H1 (cell line): ENCODE measurements at regions not wholly inside any gene's neighbourhood (a gene's known extent, or its start where the extent isn't known, plus 50 kb on each side); places are given as distances from the start of the nearest gene placed in this dataset.

ENCODE experiments used
- CTCF ChIA-PET: fragments of 300-600 bp; sonication (Branson Sonifier 250); formaldehyde crosslinking; loops from one replicate; lab custom pipeline; 2021; ENCODE audit not compliant: partially characterized antibody; lab: Charles Lee
- POLR2A ChIA-PET: fragments of 300-600 bp; sonication (Branson Sonifier 250); formaldehyde crosslinking; loops from one replicate; lab custom pipeline; 2021; ENCODE audit warnings: inconsistent platforms; ENCODE audit not compliant: partially characterized antibody; lab: Charles Lee
- DNase-seq, 2 experiments: peaks; one replicate each; pipeline versions ENCODE4 v3.0.0 to v3.0.0-alpha.2; 2010 to 2022; ENCODE audit warnings: low spot score in 2 of 2, low read depth in 1 of 2, mixed read lengths in 1 of 2
- FAIRE-seq: peaks from 2 replicates; lab custom pipeline; 2011; peaks lifted over from hg19 to GRCh38; lab: Jason Lieb, UNC
- H2AFZ ChIP-seq: 2 replicates; pipeline ENCODE4 v1.8.1; 2012; ENCODE audit warnings: low read length, inconsistent platforms
- H2AK5ac ChIP-seq: 2 replicates; pipeline ENCODE4 v1.6.1; 2013; ENCODE audit warnings: low read depth, low read length
- H2BK120ac ChIP-seq: replicated peaks from 2 replicates; pipeline ENCODE3; 2013; ENCODE audit warnings: low read depth, low read length, inconsistent platforms
- H2BK12ac ChIP-seq: 2 replicates; pipeline ENCODE4 v1.6.1; 2013; ENCODE audit warnings: low read depth, low read length
- H2BK15ac ChIP-seq: 2 replicates; pipeline ENCODE4 v1.6.1; 2013; ENCODE audit warnings: low read length
- H2BK20ac ChIP-seq: 2 replicates; pipeline ENCODE4 v1.6.1; 2013; ENCODE audit warnings: low read length
- H2BK5ac ChIP-seq: 2 replicates; pipeline ENCODE4 v1.6.1; 2013; ENCODE audit warnings: low read depth, low read length
- H3K14ac ChIP-seq: 2 replicates; pipeline ENCODE4 v1.6.1; 2013; ENCODE audit warnings: inconsistent platforms; ENCODE audit not compliant: insufficient read length
- H3K18ac ChIP-seq: 2 replicates; pipeline ENCODE4 v1.6.1; 2013; ENCODE audit warnings: low read length; ENCODE audit errors: extremely low read depth
- H3K23ac ChIP-seq: 2 replicates; pipeline ENCODE4 v1.6.1; 2013; ENCODE audit warnings: inconsistent platforms; ENCODE audit not compliant: insufficient read length
- H3K23me2 ChIP-seq: 2 replicates; pipeline ENCODE4 v1.6.1; 2013; ENCODE audit warnings: low read depth, low read length
- H3K27ac ChIP-seq: 2 replicates; pipeline ENCODE4 v1.6.1; 2011; ENCODE audit warnings: low read depth, low read length, inconsistent platforms
- H3K27me3 ChIP-seq, 4 experiments: replicated peaks in 1 of 4; 1 replicate in 1 of 4; 2 replicates in 3 of 4; pipeline versions ENCODE4 v1.6.1 to v1.8.1; 2011 to 2013; ENCODE audit warnings: low read length in 3 of 4, mild to moderate bottlenecking in 3 of 4, inconsistent platforms in 2 of 4, mixed read lengths in 2 of 4, moderate library complexity in 1 of 4; ENCODE audit not compliant: control insufficient read depth in 3 of 4, insufficient read depth in 3 of 4; ENCODE audit errors: extremely low read depth in 1 of 4
- H3K36me3 ChIP-seq, 4 experiments: 2 replicates each; pipeline versions ENCODE4 v1.6.1 to v1.8.1; 2011 to 2013; ENCODE audit warnings: mild to moderate bottlenecking in 4 of 4, low read length in 3 of 4, moderate library complexity in 2 of 4, control low read depth in 1 of 4, inconsistent platforms in 1 of 4; ENCODE audit not compliant: insufficient read depth in 4 of 4, control insufficient read depth in 2 of 4
- H3K4ac ChIP-seq: replicated peaks from 2 replicates; pipeline ENCODE3; 2013; ENCODE audit warnings: low read length, low read depth, mixed read lengths, inconsistent platforms; ENCODE audit not compliant: insufficient read length
- H3K4me1 ChIP-seq, 4 experiments: replicated peaks in 1 of 4; 1 replicate in 1 of 4; 2 replicates in 3 of 4; pipeline versions ENCODE4 v1.6.1 to v1.8.1; 2011 to 2013; ENCODE audit warnings: low read length in 3 of 4, inconsistent platforms in 2 of 4, mixed read lengths in 1 of 4; ENCODE audit not compliant: insufficient read depth in 4 of 4, control insufficient read depth in 3 of 4
- H3K4me2 ChIP-seq, 2 experiments: 2 replicates each; pipeline versions ENCODE4 v1.6.1 to v1.8.1; 2011 to 2013; ENCODE audit warnings: low read depth in 2 of 2, low read length in 2 of 2, control low read depth in 1 of 2, inconsistent platforms in 1 of 2, mild to moderate bottlenecking in 1 of 2; ENCODE audit not compliant: insufficient read depth in 1 of 2
- H3K4me3 ChIP-seq, 4 experiments: fragments of 200-600, 300-600 bp in 1 of 4; sonication (generic), shearing (Covaris generic), sonication (Bioruptor Twin) in 1 of 4; 2 replicates each; pipeline versions ENCODE4 v1.5.1 to v1.8.1; 2011 to 2016; ENCODE audit warnings: low read length in 4 of 4, low read depth in 3 of 4, control low read depth in 2 of 4, inconsistent platforms in 2 of 4, mild to moderate bottlenecking in 2 of 4, mixed read lengths in 1 of 4, moderate library complexity in 1 of 4; ENCODE audit not compliant: insufficient read depth in 2 of 4; ENCODE audit errors: extremely low read depth in 1 of 4
- H3K56ac ChIP-seq: replicated peaks from 2 replicates; pipeline ENCODE3; 2013; ENCODE audit warnings: low read depth, mild to moderate bottlenecking, mixed read lengths, low read length, inconsistent platforms; ENCODE audit not compliant: insufficient read length
- H3K79me1 ChIP-seq: 2 replicates; pipeline ENCODE4 v1.6.1; 2013; ENCODE audit warnings: low read depth, low read length, control low read depth
- H3K79me2 ChIP-seq, 2 experiments: 2 replicates each; pipeline versions ENCODE4 v1.6.1 to v1.8.1; 2012 to 2013; ENCODE audit warnings: low read length in 2 of 2, mild to moderate bottlenecking in 2 of 2, inconsistent platforms in 1 of 2; ENCODE audit not compliant: insufficient read depth in 2 of 2, control insufficient read depth in 1 of 2
- H3K9ac ChIP-seq, 4 experiments: replicated peaks in 1 of 4; 1 replicate in 1 of 4; 2 replicates in 3 of 4; pipeline versions ENCODE4 v1.6.1 to v1.8.1; 2011 to 2013; ENCODE audit warnings: low read depth in 3 of 4, low read length in 3 of 4, control low read depth in 2 of 4, mild to moderate bottlenecking in 2 of 4, moderate library complexity in 2 of 4, inconsistent platforms in 1 of 4; ENCODE audit errors: extremely low read depth in 1 of 4
- H3K9me3 ChIP-seq, 2 experiments: 2 replicates each; pipeline versions ENCODE4 v1.6.1 to v1.8.1; 2012 to 2013; ENCODE audit warnings: mild to moderate bottlenecking in 2 of 2, moderate library complexity in 2 of 2, control low read depth in 1 of 2, inconsistent platforms in 1 of 2, low read depth in 1 of 2, low read length in 1 of 2, mixed read lengths in 1 of 2; ENCODE audit not compliant: insufficient read depth in 2 of 2
- H4K20me1 ChIP-seq, 2 experiments: replicated peaks in 1 of 2; 2 replicates each; pipeline versions ENCODE3 to v1.8.1; 2011 to 2013; ENCODE audit warnings: inconsistent platforms in 2 of 2, low read length in 2 of 2, mild to moderate bottlenecking in 1 of 2; ENCODE audit not compliant: insufficient read depth in 2 of 2, control insufficient read depth in 1 of 2
- H4K5ac ChIP-seq: 2 replicates; pipeline ENCODE4 v1.6.1; 2013; ENCODE audit warnings: low read length, low read depth, mixed read lengths, inconsistent platforms; ENCODE audit not compliant: insufficient read length
- H4K8ac ChIP-seq: 2 replicates; pipeline ENCODE4 v1.8.0; 2013; ENCODE audit warnings: mild to moderate bottlenecking, moderate library complexity, low read length, inconsistent platforms; ENCODE audit not compliant: insufficient read depth; ENCODE audit errors: extremely low read depth
- H4K91ac ChIP-seq: replicated peaks from 2 replicates; pipeline ENCODE3; 2013; ENCODE audit warnings: low read length, mixed read lengths, inconsistent platforms; ENCODE audit not compliant: insufficient read length
- BCL11A ChIP-seq, 2 experiments: IDR thresholded peaks; one replicate each; pipeline ENCODE4 v1.6.1; 2011; ENCODE audit warnings: low read depth in 2 of 2, low read length in 2 of 2, mild to moderate bottlenecking in 2 of 2
- CHD1 ChIP-seq: IDR thresholded peaks from 2 replicates; pipeline ENCODE4 v1.6.1; 2012; ENCODE audit warnings: low read depth, low read length, improper control_type of control experiment
- CTBP2 ChIP-seq: IDR thresholded peaks from 2 replicates; pipeline ENCODE4 v1.7.0; 2011; ENCODE audit warnings: borderline replicate concordance, mild to moderate bottlenecking, moderate library complexity, mixed read lengths, low read length; ENCODE audit not compliant: insufficient read depth, insufficient read length
- CTCF ChIP-seq, 3 experiments: IDR thresholded peaks; 1 replicate in 2 of 3; 2 replicates in 1 of 3; pipeline versions ENCODE4 v1.5.1 to v1.6.1; 2011; ENCODE audit warnings: low read length in 3 of 3, mild to moderate bottlenecking in 3 of 3, inconsistent platforms in 2 of 3, low read depth in 1 of 3, moderate library complexity in 1 of 3; ENCODE audit not compliant: insufficient read depth in 1 of 3; ENCODE audit errors: control extremely low read depth in 1 of 3
- JUND ChIP-seq: IDR thresholded peaks from 2 replicates; pipeline ENCODE4 v1.6.1; 2011; ENCODE audit warnings: mild to moderate bottlenecking, improper control_type of control experiment, low read length
- POLR2AphosphoS5 ChIP-seq: IDR thresholded peaks from 2 replicates; pipeline ENCODE4 v1.6.1; 2011; ENCODE audit warnings: low read depth, low read length
- RAD21 ChIP-seq, 2 experiments: IDR thresholded peaks in 1 of 2; conservative IDR thresholded peaks in 1 of 2; 2 replicates each; pipeline ENCODE4 v1.6.1; 2011; ENCODE audit warnings: low read depth in 2 of 2, low read length in 2 of 2, improper control_type of control experiment in 1 of 2, inconsistent platforms in 1 of 2, mild to moderate bottlenecking in 1 of 2, moderate library complexity in 1 of 2
- RNF2 ChIP-seq: fragments of 200-900, 300-1000 bp; sonication (generic); IDR thresholded peaks from 2 replicates; pipeline ENCODE4 v1.7.1; 2016; ENCODE audit warnings: borderline replicate concordance, low read depth, mild to moderate bottlenecking, antibody characterized with exemption, low read length; ENCODE audit not compliant: poor library complexity, severe bottlenecking; ENCODE audit errors: missing control alignments
- SIX5 ChIP-seq: IDR thresholded peaks from 2 replicates; pipeline ENCODE4 v1.6.1; 2011; ENCODE audit warnings: mild to moderate bottlenecking, low read depth, low read length
- SP1 ChIP-seq: IDR thresholded peaks from 2 replicates; pipeline ENCODE4 v1.6.1; 2011; ENCODE audit warnings: low read depth, low read length
- ZNF274 ChIP-seq: IDR thresholded peaks from 2 replicates; pipeline ENCODE4 v1.7.0; 2012; ENCODE audit warnings: low read length, borderline replicate concordance; ENCODE audit errors: extremely low read depth
- WGBS, 2 experiments: shearing (Covaris generic) in 1 of 2; methylation state at CpG; one replicate each; pipeline versions ENCODE4 v1.1.6 to v1.1.7; 2013 to 2015; ENCODE audit warnings: low lambda C conversion rate in 2 of 2, mixed read lengths in 2 of 2, inconsistent platforms in 1 of 2, low coverage in 1 of 2, missing lambda C conversion rate in 1 of 2; ENCODE audit not compliant: insufficient replicate concordance in 2 of 2, insufficient coverage in 1 of 2, insufficient read length in 1 of 2; ENCODE audit errors: extremely low coverage in 1 of 2, missing lambda C conversion rate in 1 of 2; 5-methylcytosine and 5-hydroxymethylcytosine counted together

- Histone ChIP-seq H2BK120ac (no peak overlapping the region), H3K18ac (no peak overlapping the region), H3K9ac (no peak overlapping the region), H3K4me1 (no peaks in the 10 kb centered on the region), H3K4me2 (no peak overlapping the region), H2BK15ac (no peak overlapping the region), H3K14ac (no peak overlapping the region), H2BK20ac (no peak overlapping the region), H3K56ac (no peak overlapping the region), H2AK5ac (no peak overlapping the region), H3K79me2 (no peaks in the 10 kb centered on the region), H4K20me1 (no peaks in the 10 kb centered on the region), H2AFZ (no peak overlapping the region), H3K4ac (no peak overlapping the region), H4K8ac (no peak overlapping the region), H3K9me3 (no peaks in the 10 kb centered on the region), H3K4me3 (no peak overlapping the region), H3K23me2 (no peaks in the 10 kb centered on the region), H3K23ac (no peak overlapping the region), H4K5ac (no peak overlapping the region), H3K36me3 (no peaks in the 10 kb centered on the region), H2BK5ac (no peak overlapping the region), H2BK12ac (no peak overlapping the region), H3K27me3 (no peaks in the 10 kb centered on the region), H3K79me1 (no peaks in the 10 kb centered on the region), H3K27ac (no peak overlapping the region), H4K91ac (no peak overlapping the region)
- CTCF ChIA-PET: interaction anchor here (1.4 to 3.7 kb wide), 4 partner anchors 29 to 538 kb away, joined by 4 to 10 read pairs (median 6); no protein-coding TSS in a partner anchor
- FAIRE-seq (no peak), DNase-seq (no peak)
- WGBS, 2 experiments: 80% methylated on average over 5 of the region's 5 CpGs; no CpG with 5 or more reads in 1 of the 2 experiments
- POLR2A ChIA-PET: no interaction called here
- no peak for TF ChIP-seq POLR2AphosphoS5
- no peak for TF ChIP-seq BCL11A (IDR thresholded peaks at IDR 0.05; ENCODE audit: low read depth in 2 of 2, low read length in 2 of 2)
- TF ChIP-seq CHD1: no peak
- TF ChIP-seq ZNF274: no peak
- no peak for TF ChIP-seq SIX5
- no peak for TF ChIP-seq CTBP2
- no peak for TF ChIP-seq RNF2
- TF ChIP-seq RAD21 (IDR thresholded peaks at IDR 0.05 in 1 of 2, conservative IDR thresholded peaks at IDR 0.05 in 1 of 2; ENCODE audit: low read depth in 2 of 2, low read length in 2 of 2): no peak
- no peak for TF ChIP-seq SP1
- TF ChIP-seq JUND: no peak
- TF ChIP-seq CTCF (IDR thresholded peaks at IDR 0.05; ENCODE audit: control extremely low read depth in 1 of 3, insufficient read depth in 1 of 3, low read depth in 1 of 3, low read length in 3 of 3): no peak
Observed at GRCh38 chr5:159448841-159449407, 118.6 kb upstream of the IL12B start.
